H9 (cell line): ENCODE measurements at regions not wholly inside any gene's neighbourhood (a gene's known extent, or its start where the extent isn't known, plus 50 kb on each side); places are given as distances from the start of the nearest gene placed in this dataset.

Experiments used
- DNase-seq: peaks from one replicate; pipeline ENCODE4 v3.0.0-alpha.2; 2017
- H2AFZ ChIP-seq: one replicate; pipeline ENCODE4 v1.6.1; 2013; ENCODE audit warnings: mild to moderate bottlenecking, low read length, control low read depth, moderate library complexity
- H2AK5ac ChIP-seq: 2 replicates; pipeline ENCODE4 v1.6.1; 2013; ENCODE audit warnings: low read length, control low read depth, mixed read lengths; ENCODE audit not compliant: insufficient read length
- H2BK120ac ChIP-seq: one replicate; pipeline ENCODE4 v1.6.1; 2013; ENCODE audit warnings: low read depth, mild to moderate bottlenecking, low read length, control low read depth, inconsistent platforms; ENCODE audit not compliant: poor library complexity, severe bottlenecking
- H2BK12ac ChIP-seq: 2 replicates; pipeline ENCODE4 v1.6.1; 2013; ENCODE audit warnings: low read length, control low read depth, mixed read lengths, low read depth; ENCODE audit not compliant: insufficient read length
- H2BK15ac ChIP-seq: 2 replicates; pipeline ENCODE4 v1.6.1; 2013; ENCODE audit warnings: low read depth, low read length, control low read depth
- H2BK20ac ChIP-seq: one replicate; pipeline ENCODE4 v1.6.1; 2013; ENCODE audit warnings: low read depth, mild to moderate bottlenecking, low read length, control low read depth, inconsistent platforms; ENCODE audit not compliant: poor library complexity, severe bottlenecking
- H2BK5ac ChIP-seq: 2 replicates; pipeline ENCODE4 v1.6.1; 2013; ENCODE audit warnings: low read length, control low read depth, mixed read lengths; ENCODE audit not compliant: insufficient read length
- H3K14ac ChIP-seq: 2 replicates; pipeline ENCODE4 v1.6.1; 2013; ENCODE audit warnings: low read length, control low read depth; ENCODE audit not compliant: insufficient read depth
- H3K18ac ChIP-seq: 2 replicates; pipeline ENCODE4 v1.6.1; 2013; ENCODE audit warnings: low read depth, mild to moderate bottlenecking, mixed read lengths, low read length, control low read depth; ENCODE audit not compliant: insufficient read length
- H3K23ac ChIP-seq: 2 replicates; pipeline ENCODE4 v1.6.1; 2013; ENCODE audit warnings: low read length, control low read depth, mixed read lengths, low read depth; ENCODE audit not compliant: insufficient read length
- H3K23me2 ChIP-seq: 2 replicates; pipeline ENCODE4 v1.6.1; 2013; ENCODE audit warnings: low read depth, mild to moderate bottlenecking, mixed read lengths, low read length, control low read depth; ENCODE audit not compliant: insufficient read length, poor library complexity, severe bottlenecking
- H3K27ac ChIP-seq: 2 replicates; pipeline ENCODE4 v1.5.1; 2013; ENCODE audit warnings: low read length, control low read depth, mixed read lengths, low read depth; ENCODE audit not compliant: insufficient read length
- H3K27me3 ChIP-seq: 2 replicates; pipeline ENCODE4 v1.6.1; 2013; ENCODE audit warnings: low read length, control low read depth, inconsistent platforms; ENCODE audit not compliant: insufficient read depth
- H3K4ac ChIP-seq: 2 replicates; pipeline ENCODE4 v1.6.1; 2013; ENCODE audit warnings: low read depth, mild to moderate bottlenecking, control low read depth, inconsistent platforms, low read length, moderate library complexity
- H3K4me1 ChIP-seq: 2 replicates; pipeline ENCODE4 v1.6.1; 2013; ENCODE audit warnings: low read length, control low read depth, inconsistent platforms; ENCODE audit not compliant: insufficient read depth
- H3K4me2 ChIP-seq: 2 replicates; pipeline ENCODE4 v1.6.1; 2013; ENCODE audit warnings: low read length, control low read depth, mixed read lengths; ENCODE audit not compliant: insufficient read length, insufficient read depth
- H3K56ac ChIP-seq: 2 replicates; pipeline ENCODE4 v1.6.1; 2013; ENCODE audit warnings: low read depth, mild to moderate bottlenecking, mixed read lengths, low read length, control low read depth; ENCODE audit not compliant: insufficient read length
- H3K79me1 ChIP-seq: 2 replicates; pipeline ENCODE4 v1.6.1; 2013; ENCODE audit warnings: low read depth, mild to moderate bottlenecking, moderate library complexity, low read length, control low read depth, inconsistent platforms; ENCODE audit not compliant: insufficient read depth, poor library complexity, severe bottlenecking
- H3K79me2 ChIP-seq: 2 replicates; pipeline ENCODE4 v1.6.1; 2013; ENCODE audit warnings: low read length, control low read depth, inconsistent platforms; ENCODE audit not compliant: insufficient read depth
- H3K9ac ChIP-seq: 2 replicates; pipeline ENCODE4 v1.6.1; 2013; ENCODE audit warnings: low read length, control low read depth, mixed read lengths; ENCODE audit not compliant: insufficient read length; ENCODE audit errors: extremely low read depth
- H3K9me3 ChIP-seq: one replicate; pipeline ENCODE4 v1.6.1; 2013; ENCODE audit warnings: low read depth, low read length, inconsistent platforms; ENCODE audit not compliant: control insufficient read depth
- H3T11ph ChIP-seq: one replicate; pipeline ENCODE4 v1.6.1; 2013; ENCODE audit warnings: mild to moderate bottlenecking, low read length, control low read depth, inconsistent platforms
- H4K20me1 ChIP-seq: one replicate; pipeline ENCODE4 v1.6.1; 2013; ENCODE audit not compliant: control insufficient read depth, insufficient read length, insufficient read depth
- H4K5ac ChIP-seq: 2 replicates; pipeline ENCODE4 v1.6.1; 2013; ENCODE audit warnings: low read depth, mild to moderate bottlenecking, mixed read lengths, low read length, control low read depth; ENCODE audit not compliant: insufficient read length
- H4K8ac ChIP-seq: replicated peaks from 2 replicates; pipeline ENCODE4 v1.6.1; 2013; ENCODE audit warnings: low read length, control low read depth, mixed read lengths, low read depth; ENCODE audit not compliant: insufficient read length
- H4K91ac ChIP-seq: 2 replicates; pipeline ENCODE4 v1.6.1; 2013; ENCODE audit warnings: low read depth, mild to moderate bottlenecking, moderate library complexity, mixed read lengths, low read length, control low read depth; ENCODE audit not compliant: insufficient read length
- H3K27ac Mint-ChIP-seq, 3 experiments: 2 replicates in 2 of 3; 3 replicates in 1 of 3; pipeline ENCODE4 v1.8.0; 2020 to 2021; ENCODE audit warnings: mixed read lengths in 3 of 3, mild to moderate bottlenecking in 1 of 3, moderate library complexity in 1 of 3
- H3K27me3 Mint-ChIP-seq: 2 replicates; pipeline ENCODE4 v1.8.0; 2021; ENCODE audit warnings: low read depth, mild to moderate bottlenecking, moderate library complexity, mixed read lengths
- H3K36me3 Mint-ChIP-seq, 3 experiments: 2 replicates in 2 of 3; 3 replicates in 1 of 3; pipeline ENCODE4 v1.8.0; 2020 to 2021; ENCODE audit warnings: low read depth in 3 of 3, mixed read lengths in 3 of 3; ENCODE audit not compliant: insufficient read depth in 1 of 3
- H3K4me1 Mint-ChIP-seq, 2 experiments: 2 replicates each; pipeline ENCODE4 v1.8.0; 2020; ENCODE audit warnings: mixed read lengths in 2 of 2
- H3K4me3 Mint-ChIP-seq, 2 experiments: 2 replicates in 1 of 2; 3 replicates in 1 of 2; pipeline ENCODE4 v1.8.0; 2020 to 2021; ENCODE audit warnings: mild to moderate bottlenecking in 2 of 2, mixed read lengths in 2 of 2, moderate library complexity in 1 of 2
- H3K9me3 Mint-ChIP-seq, 2 experiments: 2 replicates in 1 of 2; 3 replicates in 1 of 2; pipeline ENCODE4 v1.8.0; 2020; ENCODE audit warnings: mild to moderate bottlenecking in 2 of 2, mixed read lengths in 2 of 2, moderate library complexity in 1 of 2
- CTCF ChIP-seq: fragments of 200-600 bp; sonication (generic); conservative IDR thresholded peaks from 3 replicates; pipeline ENCODE4 v1.8.0; 2021; ENCODE audit warnings: antibody characterized with exemption, mild to moderate bottlenecking
- WGBS: extraction: QIAGEN DNeasy Blood & Tissue Kit; methylation state at CpG from one replicate; pipeline ENCODE4 v1.1.7; 2013; ENCODE audit warnings: missing lambda C conversion rate, low lambda C conversion rate, mixed read lengths; ENCODE audit not compliant: insufficient read length; ENCODE audit errors: extremely low coverage; 5-methylcytosine and 5-hydroxymethylcytosine counted together

DNA sequence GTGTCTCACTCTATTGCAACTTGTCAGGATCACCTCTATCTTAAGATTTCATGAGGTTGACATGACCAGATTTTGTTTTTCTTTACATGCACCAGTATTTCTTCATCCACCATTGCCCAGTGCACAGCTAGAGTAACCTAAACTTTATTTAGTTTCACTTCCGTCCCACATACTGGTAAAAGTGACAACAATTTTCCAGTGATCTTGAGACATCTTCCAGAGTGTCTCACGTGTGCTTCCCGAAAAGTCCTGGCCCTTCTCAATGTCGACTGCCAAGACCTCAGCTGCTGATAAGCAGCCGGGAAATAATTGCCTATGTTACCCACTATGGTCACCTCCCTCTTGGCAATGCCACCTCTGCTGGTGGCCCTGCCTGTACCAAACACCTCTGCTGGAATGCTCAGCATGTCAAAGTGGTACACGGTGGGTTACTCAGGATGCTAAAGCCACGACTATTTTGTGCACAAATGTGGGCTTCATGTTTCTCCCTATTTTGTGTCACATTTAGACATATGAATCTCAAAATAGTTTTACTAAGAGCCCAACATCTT lies 379.7 kb upstream of the TGFBR2 start:
- 0 out of 5 replicates have a peak, but pooled peaks cover 0 to 2% of the 10 kb centered on the region in 2 experiments for H3K9me3 Mint-ChIP-seq
- H3K27ac ChIP-seq, result no peak overlapping the region
- H4K8ac ChIP-seq, result no peak overlapping the region
- H2BK5ac ChIP-seq, result no peak overlapping the region
- no peak overlapping the region for H2BK20ac ChIP-seq
- H2BK12ac ChIP-seq, result no peak overlapping the region
- no peaks in the 10 kb centered on the region for H3K9me3 ChIP-seq
- no peaks in the 10 kb centered on the region for H4K20me1 ChIP-seq
- no peak overlapping the region for H2AK5ac ChIP-seq
- no peak overlapping the region for H2AFZ ChIP-seq
- peaks cover 0 to 4% of the 10 kb centered on the region in 2 experiments; a peak in 3 of 4 replicates for H3K4me1 Mint-ChIP-seq
- no peak overlapping the region for H3K4ac ChIP-seq
- H3K27ac Mint-ChIP-seq, result no peak overlapping the region
- no peaks in the 10 kb centered on the region for H3K36me3 Mint-ChIP-seq
- H3K4me3 Mint-ChIP-seq, result no peak overlapping the region
- no peaks in the 10 kb centered on the region for H3K79me1 ChIP-seq
- WGBS, result no CpG with 5 or more reads among the region's 7 CpGs
- H3K79me2 ChIP-seq, result no peaks in the 10 kb centered on the region
- H3K56ac ChIP-seq, result no peak overlapping the region
- H2BK120ac ChIP-seq, result no peak overlapping the region
- DNase-seq, result no peak
- no peak overlapping the region for H3K9ac ChIP-seq
- no peak overlapping the region for H3K23ac ChIP-seq
- no peaks in the 10 kb centered on the region for H3K4me1 ChIP-seq
- H3T11ph ChIP-seq, result no peak overlapping the region
- H3K4me2 ChIP-seq, result no peak overlapping the region
- no peak overlapping the region for H2BK15ac ChIP-seq
- TF ChIP-seq CTCF, result no peak
- H4K5ac ChIP-seq, result no peak overlapping the region
- H3K27me3 Mint-ChIP-seq, result no peaks in the 10 kb centered on the region
- no peaks in the 10 kb centered on the region for H3K27me3 ChIP-seq
- H3K18ac ChIP-seq, result no peak overlapping the region
- H3K14ac ChIP-seq, result no peak overlapping the region
- H3K23me2 ChIP-seq, result no peaks in the 10 kb centered on the region
- H4K91ac ChIP-seq, result no peak overlapping the region
